Testis (tissue), 2 donors: ENCODE measurements at regions not wholly inside any gene's neighbourhood (a gene's known extent, or its start where the extent isn't known, plus 50 kb on each side); places are given as distances from the start of the nearest gene placed in this dataset.

Experiments
- CTCF ChIP-seq, 3 experiments: fragments of 450-650 bp in 2 of 3; fragments of 200-600 bp in 1 of 3; sonication (generic) in 1 of 3; IDR thresholded peaks; one replicate each; pipeline ENCODE4 v1.5.1; 2016 to 2019; ENCODE audit warnings: antibody characterized with exemption in 3 of 3, mild to moderate bottlenecking in 2 of 3, moderate library complexity in 1 of 3
- POLR2A ChIP-seq: fragments of 450-650 bp; IDR thresholded peaks from one replicate; pipeline ENCODE4 v1.6.1; 2017; ENCODE audit warnings: antibody characterized with exemption, mild to moderate bottlenecking, moderate library complexity

GRCh38 chr12:126224032-126224431 lies 1158.8 kb downstream of the AACS start:
- TF ChIP-seq CTCF (IDR thresholded peaks at IDR 0.05) (no peak), POLR2A (no peak)
